Vagina (tissue), 2 donors: ENCODE measurements at regions not wholly inside any gene's neighbourhood (a gene's known extent, or its start where the extent isn't known, plus 50 kb on each side); places are given as distances from the start of the nearest gene placed in this dataset.

Experiments used
- DNase-seq, 2 donors: peaks; one replicate each; pipeline ENCODE4 v3.0.0-alpha.2; 2017; ENCODE audit errors: extremely low spot score in 2 of 2
- H3K27ac ChIP-seq: fragments of 200-600 bp; sonication (generic); one replicate; pipeline ENCODE4 v1.5.1; 2019
- H3K27me3 ChIP-seq: fragments of 200-600 bp; sonication (generic); one replicate; pipeline ENCODE4 v1.5.1; 2019
- H3K36me3 ChIP-seq, 2 donors: fragments of 200-600 bp; sonication (generic); one replicate each; pipeline ENCODE4 v1.5.1; 2017 to 2019
- H3K4me1 ChIP-seq: fragments of 200-600 bp; sonication (generic); one replicate; pipeline ENCODE4 v1.5.1; 2019
- H3K4me3 ChIP-seq, 2 donors: fragments of 200-600 bp; sonication (generic); 1 replicate in 1 of 2; 2 replicates in 1 of 2; pipeline ENCODE4 v1.5.1; 2016 to 2019
- H3K9me3 ChIP-seq: fragments of 200-600 bp; sonication (generic); one replicate; pipeline ENCODE4 v1.5.1; 2019
- CTCF ChIP-seq, 3 experiments: fragments of 450-650 bp in 2 of 3; fragments of 200-600 bp in 1 of 3; sonication (generic) in 1 of 3; IDR thresholded peaks; one replicate each; pipeline ENCODE4 v1.5.1; 2017 to 2019; ENCODE audit warnings: antibody characterized with exemption in 3 of 3, mild to moderate bottlenecking in 2 of 3, moderate library complexity in 2 of 3
- POLR2A ChIP-seq, 2 donors: fragments of 450-650 bp; IDR thresholded peaks; one replicate each; pipeline ENCODE4 v1.6.1; 2017; ENCODE audit warnings: antibody characterized with exemption in 2 of 2, mild to moderate bottlenecking in 2 of 2, moderate library complexity in 2 of 2
- POLR2AphosphoS5 ChIP-seq, 2 donors: sonication (generic); formaldehyde crosslinking; IDR thresholded peaks; one replicate each; pipeline ENCODE4 v1.9.0; 2017; ENCODE audit warnings: antibody characterized with exemption in 2 of 2, mild to moderate bottlenecking in 2 of 2, low read depth in 1 of 2; ENCODE audit not compliant: insufficient read depth in 1 of 2
- intact Hi-C: fragments of 100-400 bp; cut with DNase I; formaldehyde crosslinking; loops from one replicate; pipeline ENCODE4 v1.15.1; 2023

- H3K36me3 ChIP-seq = no peaks in the 10 kb centered on the region
- H3K4me3 ChIP-seq = no peak overlapping the region
- H3K27me3 ChIP-seq = no peaks in the 10 kb centered on the region
- peaks cover 8% of the 10 kb centered on the region for H3K4me1 ChIP-seq
- no peak for DNase-seq
- peak in 1 of 2 donors; percentile 57 for TF ChIP-seq POLR2AphosphoS5 (IDR thresholded peaks at IDR 0.05; ENCODE audit: insufficient read depth in 1 of 2, low read depth in 1 of 2)
- TF ChIP-seq POLR2A (IDR thresholded peaks at IDR 0.05) = no peak
- H3K27ac ChIP-seq = peak overlapping the region; percentile 64
- H3K9me3 ChIP-seq = no peaks in the 10 kb centered on the region
- intact Hi-C loops = no loop called here
These were observed 383.8 kb upstream of the JAG1 start for GRCh38 chr20:11057624-11058023.

- H3K27ac ChIP-seq = no peak overlapping the region
- no peaks in the 10 kb centered on the region for H3K9me3 ChIP-seq
- TF ChIP-seq CTCF (IDR thresholded peaks at IDR 0.05) = no peak
- H3K36me3 ChIP-seq = no peaks in the 10 kb centered on the region
- no peak for DNase-seq
- H3K27me3 ChIP-seq = no peaks in the 10 kb centered on the region
- no peak overlapping the region for H3K4me3 ChIP-seq
- peaks cover 8% of the 10 kb centered on the region for H3K4me1 ChIP-seq
- intact Hi-C loops = no loop called here
These were observed 385.9 kb upstream of the JAG1 start for GRCh38 chr20:11059659-11060058.

- Histone ChIP-seq H3K27ac (no peak overlapping the region), H3K4me1 (peaks cover 8% of the 10 kb centered on the region), H3K36me3 (no peaks in the 10 kb centered on the region), H3K27me3 (no peaks in the 10 kb centered on the region), H3K4me3 (no peak overlapping the region), H3K9me3 (no peaks in the 10 kb centered on the region)
- DNase-seq = no peak
- TF ChIP-seq POLR2AphosphoS5 (IDR thresholded peaks at IDR 0.05; ENCODE audit: insufficient read depth in 1 of 2, low read depth in 1 of 2) (no peak), CTCF (IDR thresholded peaks at IDR 0.05) (no peak), POLR2A (IDR thresholded peaks at IDR 0.05) (no peak)
- intact Hi-C loops = no loop called here
These were observed 386.8 kb upstream of the JAG1 start for GRCh38 chr20:11060423-11061185.

GRCh38 chr20:11063444-11063843, 389.6 kb upstream of the JAG1 start:
- H3K36me3 ChIP-seq = no peaks in the 10 kb centered on the region
- H3K4me1 ChIP-seq = peaks cover 3% of the 10 kb centered on the region
- intact Hi-C loops = no loop called here
- no peak for DNase-seq
- H3K9me3 ChIP-seq = no peaks in the 10 kb centered on the region
- TF ChIP-seq CTCF (IDR thresholded peaks at IDR 0.05) (no peak), POLR2AphosphoS5 (IDR thresholded peaks at IDR 0.05; ENCODE audit: insufficient read depth in 1 of 2, low read depth in 1 of 2) (no peak), POLR2A (IDR thresholded peaks at IDR 0.05) (no peak)
- no peak overlapping the region for H3K27ac ChIP-seq
- H3K4me3 ChIP-seq = no peak overlapping the region
- H3K27me3 ChIP-seq = no peaks in the 10 kb centered on the region

GRCh38 chr20:11064946-11065345, 391.1 kb upstream of the JAG1 start:
- Histone ChIP-seq H3K9me3 (no peaks in the 10 kb centered on the region), H3K36me3 (no peaks in the 10 kb centered on the region), H3K4me1 (no peaks in the 10 kb centered on the region), H3K27me3 (no peaks in the 10 kb centered on the region), H3K4me3 (no peak overlapping the region), H3K27ac (no peak overlapping the region)
- no peak for DNase-seq
- intact Hi-C loops = no loop called here
- TF ChIP-seq POLR2AphosphoS5 (IDR thresholded peaks at IDR 0.05; ENCODE audit: insufficient read depth in 1 of 2, low read depth in 1 of 2) (peak in 1 of 2 donors; percentile 40), POLR2A (IDR thresholded peaks at IDR 0.05) (no peak), CTCF (IDR thresholded peaks at IDR 0.05) (no peak)
